IPS-NIHi7 (cell line): ENCODE measurements at regions not wholly inside any gene's neighbourhood (a gene's known extent, or its start where the extent isn't known, plus 50 kb on each side); places are given as distances from the start of the nearest gene placed in this dataset.

Source experiments
- DNase-seq: peaks from one replicate; pipeline ENCODE4 v3.0.0; 2012; ENCODE audit warnings: mixed read lengths; ENCODE audit errors: extremely low spot score

DNA sequence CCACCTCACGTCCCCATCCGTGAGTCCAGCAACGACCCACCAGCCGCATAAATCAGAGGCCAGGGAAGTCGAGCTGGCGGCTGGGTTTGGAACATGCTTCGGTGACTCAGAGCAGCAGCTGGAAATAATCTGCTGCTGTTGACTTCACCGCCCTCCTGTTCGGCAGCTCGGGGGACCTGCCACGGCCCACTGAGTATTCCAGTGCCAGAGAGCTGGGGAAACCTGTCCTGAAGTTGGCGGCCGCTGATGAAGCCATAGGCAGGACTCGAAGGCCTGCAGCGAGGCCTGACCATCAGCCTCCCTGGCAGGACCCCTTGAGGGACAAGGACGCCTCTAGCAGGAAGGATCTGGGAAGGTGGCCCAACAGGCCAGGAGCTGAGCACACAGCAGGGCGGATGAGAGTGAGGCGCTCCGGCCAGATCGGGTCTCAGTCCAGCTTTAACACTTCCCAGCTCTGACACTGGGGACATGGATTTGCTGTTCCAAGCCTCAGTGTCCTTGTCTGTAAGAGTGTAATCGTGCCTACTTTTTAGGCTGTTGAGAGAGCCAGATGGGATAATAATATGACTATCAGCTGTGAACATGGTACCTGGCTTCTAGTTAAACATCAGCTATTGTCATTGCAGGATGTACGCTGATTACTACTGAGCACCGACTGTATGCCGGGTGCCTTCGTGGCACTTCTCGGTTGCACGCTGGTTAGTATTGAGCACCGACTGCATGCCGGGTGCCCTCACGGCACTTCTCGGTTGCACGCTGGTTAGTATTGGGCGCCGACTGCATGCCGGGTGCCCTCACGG is 50.4 kb upstream of the CIBAR2 start:
- no peak for DNase-seq

DNA sequence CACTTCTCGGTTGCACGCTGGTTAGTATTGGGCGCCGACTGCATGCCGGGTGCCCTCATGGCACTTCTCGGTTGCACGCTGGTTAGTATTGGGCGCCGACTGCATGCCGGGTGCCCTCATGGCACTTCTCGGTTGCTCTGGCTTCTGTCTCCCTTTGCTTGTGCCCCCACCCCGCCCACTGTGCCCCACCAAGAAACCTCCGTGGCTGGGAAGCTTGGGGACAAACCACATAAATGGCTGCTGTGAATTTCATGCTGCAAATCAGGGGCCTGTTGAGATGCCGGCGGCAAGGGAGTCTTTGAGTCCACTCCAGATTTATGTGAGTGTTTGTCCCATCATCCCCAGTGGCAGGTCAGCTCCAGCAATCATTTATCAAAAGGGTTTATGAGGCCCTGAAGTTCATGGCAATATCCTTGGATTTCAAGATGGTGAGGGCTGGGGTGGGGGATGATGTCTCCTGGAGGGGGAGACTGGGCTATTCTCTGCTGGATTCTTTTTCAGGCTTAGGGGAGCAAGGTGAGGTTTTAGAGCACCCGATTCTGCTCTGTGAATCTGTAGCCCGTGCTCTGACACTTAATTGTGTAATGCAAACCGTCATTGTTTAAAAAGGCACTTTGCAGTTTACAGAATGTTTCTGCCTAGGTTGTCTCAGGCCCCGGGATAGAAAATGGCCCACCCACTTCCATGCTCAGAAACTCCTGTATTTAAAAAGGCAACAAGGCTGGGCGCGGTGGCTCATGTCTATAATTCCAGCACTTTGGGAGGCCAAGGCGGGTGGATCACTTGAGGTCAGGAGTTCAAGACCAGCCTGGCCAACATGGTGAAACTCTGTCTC is 51.2 kb upstream of the CIBAR2 start:
- no peak for DNase-seq

DNA sequence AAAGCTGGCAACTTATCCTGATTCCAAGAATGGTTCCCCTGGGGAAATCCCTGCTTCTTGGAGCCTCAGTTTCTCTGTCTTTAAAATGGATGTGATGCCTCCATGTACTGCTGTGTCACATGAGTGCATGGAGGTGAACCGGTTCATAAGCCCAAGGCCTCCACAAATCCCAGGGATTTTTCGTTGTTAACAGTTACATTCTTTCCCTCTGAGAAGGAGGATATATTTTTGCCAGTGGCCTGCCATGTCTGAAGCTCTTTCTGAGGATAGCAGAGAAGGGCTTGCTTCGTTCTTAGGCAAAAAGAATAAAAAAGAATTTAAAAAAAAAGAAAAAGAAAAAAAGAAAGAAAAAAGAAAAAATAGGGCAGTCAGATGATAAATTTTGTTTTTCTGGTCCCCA is 52.2 kb upstream of the CIBAR2 start:
- no peak for DNase-seq

DNA sequence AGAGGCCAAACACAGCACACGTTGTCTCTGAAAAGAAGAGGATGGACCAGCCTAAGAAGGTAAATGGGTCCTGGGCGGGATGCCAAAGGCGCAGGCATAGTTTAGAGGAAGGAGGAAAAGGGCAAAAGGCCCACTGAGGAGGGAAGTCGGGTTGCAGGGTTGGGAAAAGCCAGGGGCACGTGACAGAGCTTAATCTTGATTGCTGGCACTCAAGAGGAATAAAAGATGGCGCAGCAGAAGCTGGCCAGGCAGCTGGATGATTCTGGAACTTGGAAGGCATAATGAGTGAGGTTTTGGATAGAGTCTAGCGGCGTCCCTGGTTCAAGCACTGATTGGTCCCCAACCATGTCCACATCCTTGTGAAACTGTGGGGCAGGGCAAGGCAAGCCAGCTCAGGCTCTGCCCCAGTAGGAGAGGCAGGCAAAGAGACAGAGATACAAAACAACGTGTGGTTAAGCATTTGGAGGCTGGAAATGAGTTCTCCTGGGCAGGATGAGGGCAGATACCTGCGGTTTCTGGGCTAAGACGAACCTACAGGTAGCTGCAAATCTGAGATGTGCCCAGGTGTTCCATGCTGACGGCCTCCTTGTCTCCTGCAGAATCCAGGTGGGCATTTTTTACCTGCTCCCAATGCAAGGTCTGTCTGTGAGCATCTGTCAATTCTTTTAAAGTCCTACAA is 52.7 kb upstream of the CIBAR2 start:
- no peak for DNase-seq

- no peak for DNase-seq
Observed at GRCh38 chr16:85165781-85166180, 53.5 kb upstream of the CIBAR2 start.

DNA sequence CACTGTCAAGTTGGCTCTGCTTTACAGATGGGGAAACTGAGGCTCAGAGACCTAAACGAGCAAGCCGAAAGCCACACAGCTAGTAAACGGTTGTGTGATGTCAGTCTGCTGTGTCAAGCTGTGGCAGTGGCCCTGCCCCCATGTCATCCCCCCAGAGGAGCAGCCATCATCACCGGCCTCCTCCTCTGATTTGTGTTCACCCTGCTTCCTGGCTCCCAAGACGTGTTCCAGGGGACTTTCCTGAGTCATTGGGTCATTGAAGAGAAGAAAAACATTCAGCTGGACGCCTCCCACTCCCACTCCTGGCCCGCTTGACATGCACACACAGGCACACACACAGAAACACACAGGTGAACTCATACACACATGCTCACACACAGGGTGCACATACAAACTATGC is 54.0 kb upstream of the CIBAR2 start:
- DNase-seq: no peak

GRCh38 chr16:85166699-85167588 is 54.7 kb upstream of the CIBAR2 start:
- DNase-seq: no peak

DNA sequence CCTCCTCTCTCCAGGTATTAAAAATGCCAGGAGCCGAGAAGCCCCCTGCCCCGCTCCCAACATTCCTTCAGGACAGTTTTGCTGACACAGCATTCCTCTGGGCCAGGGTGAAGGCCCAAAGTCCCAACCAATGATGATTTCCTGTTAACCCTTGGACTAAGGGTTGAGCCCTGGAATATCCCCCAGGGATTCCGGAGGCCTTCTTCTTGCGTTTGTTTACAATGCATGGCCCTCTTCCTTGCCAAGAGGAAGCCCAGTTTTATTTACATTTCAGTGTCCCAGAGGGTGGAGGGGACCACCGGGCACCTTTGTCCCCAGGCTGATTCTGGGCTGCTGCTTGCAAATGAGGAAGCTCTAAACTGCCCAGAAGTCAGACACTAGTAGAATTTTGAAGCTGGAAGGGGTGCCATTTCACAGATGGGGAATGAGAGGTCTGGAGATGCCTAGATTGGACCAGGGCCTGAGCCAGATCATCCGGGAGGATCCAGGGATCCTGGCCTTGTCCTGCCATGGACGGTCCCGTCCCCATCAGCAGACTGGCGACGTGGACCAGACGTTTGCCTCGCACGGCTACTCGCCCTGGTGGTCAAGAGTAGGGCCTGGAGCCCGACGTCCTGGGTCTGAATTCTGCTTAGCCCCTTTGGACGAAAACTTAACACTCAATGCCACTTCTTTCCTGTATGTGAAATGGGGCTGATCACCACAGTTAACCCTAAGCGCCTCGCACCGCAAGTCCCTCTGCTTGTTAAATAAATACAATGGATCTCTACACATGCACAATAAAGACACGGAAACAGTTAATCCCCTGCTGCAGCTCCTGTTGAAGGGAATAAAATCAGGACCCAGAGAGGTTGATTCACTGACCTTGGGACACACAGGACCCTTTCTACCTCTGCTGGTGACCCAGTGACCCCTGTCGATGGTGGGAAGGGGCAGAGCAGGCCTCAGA is 55.6 kb upstream of the CIBAR2 start:
- DNase-seq: no peak

- DNase-seq: peak; percentile 86
Observed at GRCh38 chr16:85168732-85169256, 56.5 kb upstream of the CIBAR2 start.

DNA sequence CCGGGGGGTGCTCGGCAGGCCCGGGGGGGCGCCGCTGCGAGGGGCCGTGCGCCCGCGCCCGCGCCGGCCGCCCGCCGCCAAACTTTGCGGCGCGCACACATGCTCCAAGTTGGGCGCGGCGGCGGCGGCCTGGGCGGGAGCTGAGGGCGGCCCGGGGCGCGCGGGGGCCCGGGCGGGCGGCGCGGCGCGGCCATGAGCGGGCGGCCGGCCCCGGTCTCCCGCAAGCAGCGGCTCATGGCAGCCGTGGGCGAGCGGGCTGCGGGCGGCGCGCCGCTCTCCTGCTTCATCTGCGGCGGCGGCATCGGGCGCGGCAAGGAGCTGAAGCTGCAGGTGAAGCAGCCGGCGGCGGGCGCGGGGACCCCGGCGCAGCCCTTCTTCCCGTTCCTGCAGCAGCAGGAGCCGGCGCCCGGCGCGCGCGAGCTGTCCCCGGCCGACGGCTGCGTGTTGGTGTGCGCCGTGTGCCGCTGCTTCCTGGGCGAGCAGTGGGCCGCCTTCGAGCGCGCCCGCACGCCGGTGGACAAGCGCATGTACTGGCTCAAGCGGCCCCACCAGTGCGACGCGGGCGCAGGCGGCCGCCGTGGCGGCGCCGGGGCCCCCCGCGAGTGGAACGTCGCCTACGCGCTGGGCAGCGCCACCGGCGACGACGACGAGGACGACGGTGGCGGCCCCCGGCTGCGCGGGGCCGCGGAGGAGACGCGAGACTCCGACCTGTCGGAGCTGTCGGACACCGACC is 57.2 kb upstream of the CIBAR2 start:
- no peak for DNase-seq

DNA sequence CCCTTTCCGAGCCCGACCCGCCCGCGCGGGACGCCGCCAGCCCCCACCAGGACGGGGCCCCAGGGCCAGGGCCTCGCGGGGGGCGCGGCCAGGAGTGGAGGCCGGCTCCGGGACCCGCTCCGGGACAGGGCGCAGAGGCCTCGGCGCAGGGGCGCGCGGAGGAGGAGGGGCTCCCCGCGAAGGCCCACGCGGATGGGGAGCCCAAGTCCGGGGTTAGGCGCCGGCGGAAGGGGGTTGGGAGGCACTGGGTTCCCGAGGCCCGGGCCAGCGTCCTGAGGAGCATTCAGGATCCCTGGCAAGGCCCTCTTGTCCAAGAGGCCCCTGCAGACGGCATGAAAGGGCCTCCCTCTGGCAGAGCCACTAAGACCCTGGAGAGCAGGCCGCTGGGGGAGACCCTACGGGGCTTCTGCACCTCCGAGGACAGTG is 57.8 kb upstream of the CIBAR2 start:
- no peak for DNase-seq

GRCh38 chr16:85170590-85171003 is 58.3 kb upstream of the CIBAR2 start:
- DNase-seq: no peak

DNA sequence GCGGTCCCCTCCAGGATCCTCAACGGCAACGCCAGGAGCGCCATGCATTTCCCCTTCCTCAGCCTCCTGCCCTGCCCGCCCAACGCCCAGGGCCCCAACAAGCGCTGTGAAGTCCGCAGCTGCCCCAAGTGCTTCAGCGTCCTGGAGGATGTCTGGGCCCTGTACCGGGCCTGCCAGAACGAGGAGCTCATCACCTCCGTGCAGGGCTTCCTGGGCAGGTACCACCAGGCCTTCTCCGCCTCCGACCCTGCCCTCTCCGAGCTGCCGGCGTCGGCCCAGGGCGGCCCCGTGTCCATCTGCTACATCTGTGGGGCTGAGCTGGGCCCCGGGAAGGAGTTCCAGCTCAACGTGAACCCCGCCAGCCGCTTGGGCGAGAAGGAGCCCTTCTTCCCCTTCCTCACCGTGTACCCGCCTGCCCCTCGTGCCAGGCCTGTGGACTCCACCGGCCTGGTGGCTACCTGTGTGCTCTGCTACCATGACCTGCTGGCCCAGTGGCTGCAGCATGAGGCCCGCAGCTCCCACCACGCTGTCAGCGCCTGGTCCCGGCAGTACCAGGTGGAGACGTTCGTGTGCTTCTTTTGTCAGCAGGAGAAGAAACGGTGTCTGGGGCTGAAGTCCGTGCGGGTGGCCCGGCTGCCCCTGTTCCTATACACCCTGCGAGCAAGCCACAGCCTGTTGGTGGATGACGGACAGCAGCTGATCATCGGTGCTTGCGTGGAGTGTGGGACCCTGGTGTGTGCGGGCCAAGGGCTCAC is 58.9 kb upstream of the CIBAR2 start:
- DNase-seq: no peak

DNA sequence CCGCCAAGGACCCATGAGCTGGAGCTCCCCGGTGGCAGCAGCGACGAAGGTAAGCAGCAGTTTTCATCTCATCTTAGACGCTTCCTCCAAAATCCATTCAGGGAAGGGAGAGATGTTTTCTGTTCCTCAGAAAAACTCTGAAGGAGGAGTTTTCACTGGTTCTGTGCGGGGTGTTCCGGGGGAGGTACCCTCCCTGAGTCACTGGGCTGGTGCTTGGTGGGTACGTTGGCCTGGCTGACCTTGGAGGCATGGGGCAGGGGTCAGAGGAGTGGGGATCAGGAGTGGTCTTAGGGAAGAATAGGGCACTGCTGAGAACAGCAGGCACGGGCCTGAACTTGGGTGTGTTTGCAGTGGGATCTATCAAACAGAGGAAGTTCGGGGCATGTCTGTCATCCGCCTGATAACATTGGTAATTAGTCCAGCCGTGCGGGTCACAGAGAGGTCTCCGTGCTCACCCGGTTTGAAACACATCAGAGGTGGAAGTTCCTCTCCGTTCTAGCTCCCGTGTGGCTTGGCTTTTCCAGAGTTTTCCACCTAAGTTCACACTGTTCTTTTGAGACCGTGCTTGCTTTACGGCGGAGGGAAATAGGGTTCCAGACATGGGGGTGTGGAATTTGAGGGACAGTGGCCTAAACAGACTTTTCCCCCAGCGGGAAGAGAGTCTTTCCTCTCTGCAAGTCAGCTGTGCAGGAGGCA is 59.6 kb upstream of the CIBAR2 start:
- no peak for DNase-seq

DNA sequence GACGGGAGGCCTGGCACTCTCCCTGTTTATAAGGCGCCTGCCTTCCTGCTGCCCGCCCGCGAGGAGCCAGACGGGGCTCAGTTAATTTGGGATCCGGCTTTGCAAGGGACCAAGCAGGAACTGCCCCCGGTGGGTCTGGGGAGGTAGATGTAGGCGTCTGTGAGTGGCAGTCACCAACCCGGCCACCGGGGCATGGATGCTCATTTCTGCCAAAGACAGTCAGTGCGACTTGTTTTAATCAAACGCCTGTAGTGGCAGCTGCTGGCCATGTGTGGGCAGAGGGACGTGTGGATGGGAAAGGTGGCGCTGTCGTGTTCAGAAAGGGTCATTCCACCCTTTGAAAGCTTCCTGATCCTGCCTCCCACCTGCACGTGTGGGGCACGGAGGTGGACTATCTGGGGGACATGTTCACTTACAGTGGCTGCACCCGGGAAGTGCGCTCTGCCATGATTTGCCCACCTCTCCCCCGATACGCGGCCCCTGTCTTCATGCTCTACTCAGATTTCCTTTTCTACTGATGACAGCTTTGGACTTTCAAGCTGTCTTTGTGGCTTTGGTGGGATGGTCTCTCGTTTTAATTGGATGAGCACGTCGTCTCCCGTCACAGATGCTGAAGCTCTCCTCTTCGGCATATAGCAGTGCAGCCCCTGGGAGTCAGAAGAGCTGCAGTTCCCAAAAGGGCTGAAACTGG is 60.3 kb upstream of the CIBAR2 start:
- peak; percentile 38 for DNase-seq

- peak; percentile 48 for DNase-seq
Observed at GRCh38 chr16:85173146-85173980, 61.1 kb upstream of the CIBAR2 start.
